Endothelial cell of umbilical vein (primary cell): ENCODE measurements at regions not wholly inside any gene's neighbourhood (a gene's known extent, or its start where the extent isn't known, plus 50 kb on each side); places are given as distances from the start of the nearest gene placed in this dataset.

ENCODE experiments used
- BruUV-seq: library from RNA; stranded (reverse); fragments of 400-500 nt; replicated peaks from 2 replicates; lab custom pipeline; 2021; lab: Mats Ljungman, UMichigan
- CTCF ChIA-PET: fragments of 300-600, 350-600 bp; sonication (Branson Sonifier 250); formaldehyde crosslinking; loops from one replicate; lab custom pipeline; 2021; ENCODE audit warnings: antibody characterized with exemption, inconsistent platforms; lab: Charles Lee
- POLR2A ChIA-PET: fragments of 300-600, 350-600 bp; sonication (Branson Sonifier 250); formaldehyde crosslinking; loops from one replicate; lab custom pipeline; 2021; ENCODE audit warnings: antibody characterized with exemption, inconsistent platforms; lab: Charles Lee
- DNase-seq: peaks from one replicate; pipeline ENCODE4 v3.0.0-alpha.2; 2011; ENCODE audit warnings: low read depth, low spot score
- FAIRE-seq: peaks from 2 replicates; lab custom pipeline; 2011; peaks lifted over from hg19 to GRCh38; lab: Jason Lieb, UNC
- H2AFZ ChIP-seq: 2 replicates; pipeline ENCODE4 v1.6.0; 2012; ENCODE audit warnings: low read depth, low read length, control low read depth, inconsistent platforms
- H3K27ac ChIP-seq: 2 replicates; pipeline ENCODE4 v1.5.1; 2011; ENCODE audit warnings: low read depth, mild to moderate bottlenecking, control low read depth, low read length, moderate library complexity; ENCODE audit not compliant: insufficient read depth
- H3K27me3 ChIP-seq, 2 experiments: 2 replicates each; pipeline versions ENCODE4 v1.6.0 to v1.6.1; 2011; ENCODE audit warnings: low read length in 2 of 2, mixed read lengths in 1 of 2; ENCODE audit not compliant: control insufficient read depth in 2 of 2, insufficient read depth in 2 of 2
- H3K36me3 ChIP-seq, 2 experiments: 2 replicates in 1 of 2; 3 replicates in 1 of 2; pipeline ENCODE4 v1.5.1; 2011; ENCODE audit warnings: low read length in 2 of 2, mild to moderate bottlenecking in 1 of 2, moderate library complexity in 1 of 2; ENCODE audit not compliant: control insufficient read depth in 2 of 2, insufficient read depth in 2 of 2; ENCODE audit errors: extremely low read depth in 1 of 2
- H3K4me1 ChIP-seq: 3 replicates; pipeline ENCODE4 v1.5.1; 2011; ENCODE audit warnings: mild to moderate bottlenecking, low read length; ENCODE audit not compliant: control insufficient read depth, insufficient read depth; ENCODE audit errors: extremely low read depth
- H3K4me2 ChIP-seq: 2 replicates; pipeline ENCODE4 v1.6.1; 2011; ENCODE audit warnings: low read length, control low read depth, mixed read lengths; ENCODE audit not compliant: insufficient read depth
- H3K4me3 ChIP-seq, 3 experiments: fragments of 200-600 bp in 1 of 3; sonication (generic), shearing (Covaris generic) in 1 of 3; replicated peaks in 1 of 3; 2 replicates each; pipeline ENCODE4 v1.5.1; 2011 to 2016; ENCODE audit warnings: control low read depth in 3 of 3, low read length in 3 of 3, mild to moderate bottlenecking in 2 of 3, inconsistent platforms in 1 of 3, low read depth in 1 of 3, moderate library complexity in 1 of 3; ENCODE audit not compliant: insufficient read depth in 1 of 3
- H3K79me2 ChIP-seq: 2 replicates; pipeline ENCODE4 v1.6.0; 2012; ENCODE audit warnings: low read length, inconsistent platforms; ENCODE audit not compliant: control insufficient read depth, insufficient read depth
- H3K9ac ChIP-seq: replicated peaks from 2 replicates; pipeline ENCODE3; 2011; ENCODE audit warnings: low read length, control low read depth; ENCODE audit not compliant: insufficient read depth; ENCODE audit errors: extremely low read depth
- H3K9me1 ChIP-seq: replicated peaks from 3 replicates; pipeline ENCODE4 v1.6.0; 2011; ENCODE audit warnings: mild to moderate bottlenecking, low read length; ENCODE audit not compliant: control insufficient read depth, insufficient read depth; ENCODE audit errors: extremely low read depth
- H3K9me3 ChIP-seq: replicated peaks from 2 replicates; pipeline ENCODE4 v1.5.1; 2012; ENCODE audit warnings: low read length, inconsistent platforms; ENCODE audit not compliant: control insufficient read depth, insufficient read depth
- H4K20me1 ChIP-seq: replicated peaks from 2 replicates; pipeline ENCODE3; 2011; ENCODE audit warnings: mild to moderate bottlenecking, low read length; ENCODE audit not compliant: control insufficient read depth, insufficient read depth; ENCODE audit errors: extremely low read depth
- EZH2 ChIP-seq: IDR thresholded peaks from 2 replicates; pipeline ENCODE4 v1.6.1; 2012; ENCODE audit warnings: borderline replicate concordance, low read depth, mild to moderate bottlenecking, moderate library complexity, low read length, inconsistent platforms; ENCODE audit not compliant: severe bottlenecking
- FOS ChIP-seq: IDR thresholded peaks from 2 replicates; pipeline ENCODE4 v1.6.1; 2011; ENCODE audit warnings: mild to moderate bottlenecking, low read length, moderate library complexity, borderline replicate concordance; ENCODE audit not compliant: insufficient read depth
- GATA2 ChIP-seq: IDR thresholded peaks from 2 replicates; pipeline ENCODE4 v1.7.0; 2011; ENCODE audit warnings: low read depth, mild to moderate bottlenecking, moderate library complexity, mixed read lengths, low read length; ENCODE audit not compliant: insufficient read length, insufficient read depth
- JUN ChIP-seq: IDR thresholded peaks from 2 replicates; pipeline ENCODE4 v1.6.1; 2011; ENCODE audit warnings: borderline replicate concordance, low read depth; ENCODE audit not compliant: insufficient read length, insufficient read depth
- MAX ChIP-seq: IDR thresholded peaks from 2 replicates; pipeline ENCODE4 v1.6.1; 2011; ENCODE audit not compliant: insufficient read depth, insufficient read length
- MYC ChIP-seq: IDR thresholded peaks from one replicate; pipeline ENCODE4 v1.6.1; 2011; ENCODE audit warnings: mild to moderate bottlenecking, low read depth, low read length
- POLR2A ChIP-seq: IDR thresholded peaks from 2 replicates; pipeline ENCODE4 v1.6.1; 2012; ENCODE audit warnings: low read depth, mild to moderate bottlenecking, control low read depth, low read length
- POLR2AphosphoS5 ChIP-seq: IDR thresholded peaks from 2 replicates; pipeline ENCODE4 v1.6.1; 2012; ENCODE audit warnings: low read depth, mild to moderate bottlenecking, control low read depth, low read length, moderate library complexity; ENCODE audit not compliant: insufficient read depth
- dilution Hi-C: fragments of 300-500 bp; cut with MboI; formaldehyde crosslinking; loops from one replicate; pipeline ENCODE4 v1.15.0; 2019; ENCODE audit warnings: low sequenced_read_pairs; ENCODE audit not compliant: extremely low pct_ligation_motif_present
- intact Hi-C: fragments of 100-400 bp; cut with micrococcal nuclease; formaldehyde crosslinking; loops from one replicate; pipeline ENCODE4 v1.10.0; 2022
- TF ChIP-seq, protein P1 (sequence below), 2 donors: IDR thresholded peaks; 1 replicate in 1 of 2; 2 replicates in 1 of 2; pipeline ENCODE4 v1.5.1; 2011; ENCODE audit warnings: low read length in 2 of 2, mild to moderate bottlenecking in 2 of 2, moderate library complexity in 2 of 2, control low read depth in 1 of 2, inconsistent platforms in 1 of 2, low read depth in 1 of 2; ENCODE audit not compliant: insufficient read depth in 1 of 2; ENCODE audit errors: extremely low read depth in 1 of 2

GRCh38 chr12:74689071-74689655 is 151.5 kb downstream of the ATXN7L3B start:
- no peaks in the 10 kb centered on the region for H3K9me3 ChIP-seq
- H3K27ac ChIP-seq: no peak overlapping the region
- BruUV-seq: no TSS peak
- DNase-seq (peak; percentile 49), FAIRE-seq (peak; percentile 66)
- no peaks in the 10 kb centered on the region for H3K4me1 ChIP-seq
- dilution Hi-C loops: no loop called here
- no peaks in the 10 kb centered on the region for H3K36me3 ChIP-seq
- no peak overlapping the region for H3K4me2 ChIP-seq
- ChIA-PET POLR2A (no interaction called here), CTCF (interaction anchor here (0.6 to 3.5 kb wide), 29 partner anchors 9 to 818 kb away, joined by 3 to 31 read pairs (median 4); partner anchors contain the start of gene GLIPR1)
- H2AFZ ChIP-seq: no peak overlapping the region
- no peak overlapping the region for H3K4me3 ChIP-seq
- no peak overlapping the region for H3K9ac ChIP-seq
- no peaks in the 10 kb centered on the region for H3K9me1 ChIP-seq
- no peaks in the 10 kb centered on the region for H3K79me2 ChIP-seq
- H3K27me3 ChIP-seq: peaks cover 1 to 2% of the 10 kb centered on the region in 2 experiments
- intact Hi-C loops: loop anchor here (1.0 to 5.0 kb wide), 4 partner anchors 113 to 798 kb away; no protein-coding TSS in a partner anchor
- TF ChIP-seq, protein P1, sequence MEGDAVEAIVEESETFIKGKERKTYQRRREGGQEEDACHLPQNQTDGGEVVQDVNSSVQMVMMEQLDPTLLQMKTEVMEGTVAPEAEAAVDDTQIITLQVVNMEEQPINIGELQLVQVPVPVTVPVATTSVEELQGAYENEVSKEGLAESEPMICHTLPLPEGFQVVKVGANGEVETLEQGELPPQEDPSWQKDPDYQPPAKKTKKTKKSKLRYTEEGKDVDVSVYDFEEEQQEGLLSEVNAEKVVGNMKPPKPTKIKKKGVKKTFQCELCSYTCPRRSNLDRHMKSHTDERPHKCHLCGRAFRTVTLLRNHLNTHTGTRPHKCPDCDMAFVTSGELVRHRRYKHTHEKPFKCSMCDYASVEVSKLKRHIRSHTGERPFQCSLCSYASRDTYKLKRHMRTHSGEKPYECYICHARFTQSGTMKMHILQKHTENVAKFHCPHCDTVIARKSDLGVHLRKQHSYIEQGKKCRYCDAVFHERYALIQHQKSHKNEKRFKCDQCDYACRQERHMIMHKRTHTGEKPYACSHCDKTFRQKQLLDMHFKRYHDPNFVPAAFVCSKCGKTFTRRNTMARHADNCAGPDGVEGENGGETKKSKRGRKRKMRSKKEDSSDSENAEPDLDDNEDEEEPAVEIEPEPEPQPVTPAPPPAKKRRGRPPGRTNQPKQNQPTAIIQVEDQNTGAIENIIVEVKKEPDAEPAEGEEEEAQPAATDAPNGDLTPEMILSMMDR (IDR thresholded peaks at IDR 0.05; ENCODE audit: extremely low read depth in 1 of 2, insufficient read depth in 1 of 2, low read depth in 1 of 2, low read length in 2 of 2): peak; percentile 35 to 37
- no peak for TF ChIP-seq FOS
- H4K20me1 ChIP-seq: no peaks in the 10 kb centered on the region

DNA sequence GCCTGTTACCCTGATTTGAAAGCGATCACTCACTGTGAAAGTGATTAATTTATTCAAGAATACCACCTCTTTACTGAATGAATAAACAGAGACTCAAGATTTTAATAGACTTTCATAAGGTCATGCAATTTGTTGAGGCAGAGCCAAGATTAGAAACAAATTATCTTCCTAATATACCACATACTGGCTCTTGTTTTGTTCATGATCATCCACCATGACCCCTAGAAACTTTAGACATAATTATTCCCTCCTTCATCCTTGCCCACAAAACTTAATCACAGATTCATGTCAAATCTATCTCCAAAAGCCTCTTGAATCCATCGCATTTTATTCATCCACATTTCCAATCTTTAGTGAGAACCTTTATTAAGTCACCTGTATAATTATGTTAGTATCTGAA is 152.3 kb downstream of the ATXN7L3B start:
- dilution Hi-C loops (no loop called here), intact Hi-C loops (loop anchor here (1.0 to 5.0 kb wide), 5 partner anchors 112 to 817 kb away; no protein-coding TSS in a partner anchor)
- no TSS peak for BruUV-seq
- ChIA-PET POLR2A (no interaction called here), CTCF (interaction anchor here (0.9 to 3.5 kb wide), 14 partner anchors 367 to 817 kb away, joined by 3 to 31 read pairs (median 6); partner anchors contain the start of gene GLIPR1L1)
- Histone ChIP-seq H3K27me3 (peaks cover 0 to 2% of the 10 kb centered on the region in 2 experiments), H3K36me3 (no peaks in the 10 kb centered on the region), H3K9ac (no peak overlapping the region), H3K79me2 (no peaks in the 10 kb centered on the region), H4K20me1 (no peaks in the 10 kb centered on the region), H3K9me1 (no peaks in the 10 kb centered on the region), H3K4me1 (no peaks in the 10 kb centered on the region), H3K27ac (no peak overlapping the region), H3K9me3 (no peaks in the 10 kb centered on the region), H3K4me3 (no peak overlapping the region), H2AFZ (no peak overlapping the region), H3K4me2 (no peak overlapping the region)
- TF ChIP-seq, protein P1 (IDR thresholded peaks at IDR 0.05; ENCODE audit: extremely low read depth in 1 of 2, insufficient read depth in 1 of 2, low read depth in 1 of 2, low read length in 2 of 2): no peak
- no peak for TF ChIP-seq MAX
- TF ChIP-seq POLR2AphosphoS5: no peak
- no peak for TF ChIP-seq MYC
- TF ChIP-seq GATA2: no peak
- TF ChIP-seq EZH2: no peak
- no peak for TF ChIP-seq JUN
- no peak for TF ChIP-seq FOS
- TF ChIP-seq POLR2A: no peak
- FAIRE-seq (no peak), DNase-seq (no peak)
